ENCODE measurements at regions not wholly inside any gene's neighbourhood (a gene's known extent, or its start where the extent isn't known, plus 50 kb on each side); places are given as distances from the start of the nearest gene placed in this dataset.
"Not testable (repeated sequence)": the region's sequence is repeated elsewhere in the genome, so short reads cannot be mapped to it uniquely, and the experiment has no call there.

DNA sequence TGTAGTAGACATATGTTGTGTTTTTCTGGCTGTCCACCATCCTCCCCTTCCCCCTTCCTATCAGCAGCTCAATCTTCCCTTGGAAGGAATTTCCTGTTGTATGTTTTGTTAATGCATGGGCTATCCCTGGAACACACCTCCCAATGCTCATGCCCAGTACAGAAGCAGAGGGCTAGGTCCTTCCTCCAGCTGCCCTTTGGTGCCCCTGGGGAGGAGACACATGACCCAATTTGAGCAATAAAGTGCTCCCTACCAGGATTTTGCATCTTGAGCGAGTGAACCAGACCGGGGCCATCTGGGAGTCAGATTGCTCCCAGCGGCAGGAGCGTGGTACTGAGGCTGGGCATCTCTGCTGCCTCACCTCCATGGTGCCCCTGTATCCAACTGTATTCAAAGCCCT is 141.5 kb upstream of the MED13 start:
- Histone ChIP-seq H3K9ac (ENCODE audit: low read depth in 1 of 2, low read length in 2 of 2) (no peak overlapping the region), H3K4me3 (ENCODE audit: low read length in 2 of 2) (no peak overlapping the region), H3K27me3 (ENCODE audit: control insufficient read depth in 2 of 2, insufficient read depth in 2 of 2, low read length in 2 of 2) (no peaks in the 10 kb centered on the region), H3K36me3 (ENCODE audit: control insufficient read depth in 2 of 2, insufficient read depth in 2 of 2, low read length in 2 of 2) (no peaks in the 10 kb centered on the region), H3K27ac (ENCODE audit: low read depth in 2 of 2, low read length in 2 of 2) (no peak overlapping the region), H3K4me1 (ENCODE audit: control insufficient read depth in 2 of 2, insufficient read depth in 2 of 2, low read length in 2 of 2) (no peaks in the 10 kb centered on the region), H3K9me3 (ENCODE audit: control insufficient read depth in 2 of 2, low read length in 2 of 2) (no peaks in the 10 kb centered on the region)

DNA sequence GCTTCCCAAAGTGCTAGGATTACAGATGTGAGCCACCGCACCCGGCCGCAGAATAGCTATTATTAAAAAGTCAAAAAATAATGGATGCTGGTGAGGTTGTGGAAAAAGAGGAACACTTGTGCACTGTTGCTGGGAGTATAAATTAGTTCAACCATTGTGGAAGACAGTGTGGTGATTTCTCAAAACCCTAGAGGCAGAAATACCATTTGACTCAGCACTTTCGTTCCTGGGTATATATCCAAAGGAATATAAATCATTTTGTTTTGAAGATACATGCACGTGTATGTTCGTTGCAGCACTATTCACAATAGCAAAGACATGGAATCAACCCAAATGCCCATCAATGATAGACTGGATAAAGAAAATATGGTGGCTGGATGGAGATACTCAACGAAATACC is 132.1 kb upstream of the MED13 start:
- H3K9me3 ChIP-seq (ENCODE audit: control insufficient read depth in 2 of 2, low read length in 2 of 2); H3K4me3 ChIP-seq (ENCODE audit: low read length in 2 of 2); H3K36me3 ChIP-seq (ENCODE audit: control insufficient read depth in 2 of 2, insufficient read depth in 2 of 2, low read length in 2 of 2); H3K9ac ChIP-seq (ENCODE audit: low read depth in 1 of 2, low read length in 2 of 2); H3K4me1 ChIP-seq (ENCODE audit: control insufficient read depth in 2 of 2, insufficient read depth in 2 of 2, low read length in 2 of 2); H3K27me3 ChIP-seq (ENCODE audit: control insufficient read depth in 2 of 2, insufficient read depth in 2 of 2, low read length in 2 of 2); H3K27ac ChIP-seq (ENCODE audit: low read depth in 2 of 2, low read length in 2 of 2): not testable (repeated sequence)

DNA sequence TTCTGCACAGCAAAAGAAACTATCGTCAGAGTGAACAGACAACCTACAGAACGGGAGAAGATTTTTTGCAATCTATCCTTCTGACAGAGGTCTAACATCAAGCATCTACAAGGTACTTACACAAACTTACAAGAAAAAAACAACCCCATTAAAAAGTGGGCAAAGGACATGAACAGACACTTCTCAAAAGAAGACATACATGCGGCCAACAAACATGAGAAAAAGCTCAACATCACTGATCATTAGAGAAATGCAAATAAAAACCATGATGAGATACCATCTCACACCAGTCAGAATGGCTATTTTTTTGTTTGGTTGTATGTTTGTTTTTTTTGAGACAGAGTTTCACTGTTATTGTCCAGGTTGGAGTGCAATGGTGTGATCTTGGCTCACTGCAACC is 131.5 kb upstream of the MED13 start:
- H3K9ac ChIP-seq (ENCODE audit: low read depth in 1 of 2, low read length in 2 of 2); H3K27ac ChIP-seq (ENCODE audit: low read depth in 2 of 2, low read length in 2 of 2); H3K9me3 ChIP-seq (ENCODE audit: control insufficient read depth in 2 of 2, low read length in 2 of 2); H3K4me1 ChIP-seq (ENCODE audit: control insufficient read depth in 2 of 2, insufficient read depth in 2 of 2, low read length in 2 of 2); H3K4me3 ChIP-seq (ENCODE audit: low read length in 2 of 2); H3K36me3 ChIP-seq (ENCODE audit: control insufficient read depth in 2 of 2, insufficient read depth in 2 of 2, low read length in 2 of 2); H3K27me3 ChIP-seq (ENCODE audit: control insufficient read depth in 2 of 2, insufficient read depth in 2 of 2, low read length in 2 of 2): not testable (repeated sequence)

DNA sequence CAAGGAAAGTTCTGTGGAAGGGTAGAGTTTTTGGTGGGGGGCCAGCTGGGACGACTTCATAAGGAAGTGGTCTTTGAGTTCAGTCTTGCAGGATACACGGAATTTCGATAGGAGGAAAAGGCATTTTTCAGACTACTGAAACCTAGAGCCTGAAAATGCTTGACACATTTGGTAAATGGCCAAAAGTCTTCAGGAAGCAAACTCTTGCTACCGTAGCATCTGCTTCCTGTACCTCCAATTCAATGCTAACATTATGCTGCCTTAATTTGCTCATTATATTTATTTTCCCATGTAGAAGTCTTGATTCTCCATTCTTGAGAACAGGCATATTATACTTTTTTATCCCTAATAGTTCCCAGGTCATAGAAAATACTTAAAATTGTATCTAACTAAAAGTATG is 129.3 kb upstream of the MED13 start:
- Histone ChIP-seq H3K4me3 (ENCODE audit: low read length in 2 of 2) (no peak overlapping the region), H3K27me3 (ENCODE audit: control insufficient read depth in 2 of 2, insufficient read depth in 2 of 2, low read length in 2 of 2) (no peaks in the 10 kb centered on the region), H3K9me3 (ENCODE audit: control insufficient read depth in 2 of 2, low read length in 2 of 2) (no peaks in the 10 kb centered on the region), H3K4me1 (ENCODE audit: control insufficient read depth in 2 of 2, insufficient read depth in 2 of 2, low read length in 2 of 2) (peaks cover 0 to under 1% of the 10 kb centered on the region in 2 donors), H3K27ac (ENCODE audit: low read depth in 2 of 2, low read length in 2 of 2) (no peak overlapping the region), H3K9ac (ENCODE audit: low read depth in 1 of 2, low read length in 2 of 2) (no peak overlapping the region), H3K36me3 (ENCODE audit: control insufficient read depth in 2 of 2, insufficient read depth in 2 of 2, low read length in 2 of 2) (no peaks in the 10 kb centered on the region)

- H3K9ac ChIP-seq (ENCODE audit: low read depth in 1 of 2, low read length in 2 of 2): no peak overlapping the region
- H3K4me3 ChIP-seq (ENCODE audit: low read length in 2 of 2): no peak overlapping the region
- no peaks in the 10 kb centered on the region for H3K9me3 ChIP-seq (ENCODE audit: control insufficient read depth in 2 of 2, low read length in 2 of 2)
- no peaks in the 10 kb centered on the region for H3K27me3 ChIP-seq (ENCODE audit: control insufficient read depth in 2 of 2, insufficient read depth in 2 of 2, low read length in 2 of 2)
- H3K27ac ChIP-seq (ENCODE audit: low read depth in 2 of 2, low read length in 2 of 2): no peak overlapping the region
- no peaks in the 10 kb centered on the region for H3K36me3 ChIP-seq (ENCODE audit: control insufficient read depth in 2 of 2, insufficient read depth in 2 of 2, low read length in 2 of 2)
- H3K4me1 ChIP-seq (ENCODE audit: control insufficient read depth in 2 of 2, insufficient read depth in 2 of 2, low read length in 2 of 2): peaks cover 3 to 8% of the 10 kb centered on the region in 2 donors
Observed at GRCh38 chr17:62193249-62193648, 128.2 kb upstream of the MED13 start.

DNA sequence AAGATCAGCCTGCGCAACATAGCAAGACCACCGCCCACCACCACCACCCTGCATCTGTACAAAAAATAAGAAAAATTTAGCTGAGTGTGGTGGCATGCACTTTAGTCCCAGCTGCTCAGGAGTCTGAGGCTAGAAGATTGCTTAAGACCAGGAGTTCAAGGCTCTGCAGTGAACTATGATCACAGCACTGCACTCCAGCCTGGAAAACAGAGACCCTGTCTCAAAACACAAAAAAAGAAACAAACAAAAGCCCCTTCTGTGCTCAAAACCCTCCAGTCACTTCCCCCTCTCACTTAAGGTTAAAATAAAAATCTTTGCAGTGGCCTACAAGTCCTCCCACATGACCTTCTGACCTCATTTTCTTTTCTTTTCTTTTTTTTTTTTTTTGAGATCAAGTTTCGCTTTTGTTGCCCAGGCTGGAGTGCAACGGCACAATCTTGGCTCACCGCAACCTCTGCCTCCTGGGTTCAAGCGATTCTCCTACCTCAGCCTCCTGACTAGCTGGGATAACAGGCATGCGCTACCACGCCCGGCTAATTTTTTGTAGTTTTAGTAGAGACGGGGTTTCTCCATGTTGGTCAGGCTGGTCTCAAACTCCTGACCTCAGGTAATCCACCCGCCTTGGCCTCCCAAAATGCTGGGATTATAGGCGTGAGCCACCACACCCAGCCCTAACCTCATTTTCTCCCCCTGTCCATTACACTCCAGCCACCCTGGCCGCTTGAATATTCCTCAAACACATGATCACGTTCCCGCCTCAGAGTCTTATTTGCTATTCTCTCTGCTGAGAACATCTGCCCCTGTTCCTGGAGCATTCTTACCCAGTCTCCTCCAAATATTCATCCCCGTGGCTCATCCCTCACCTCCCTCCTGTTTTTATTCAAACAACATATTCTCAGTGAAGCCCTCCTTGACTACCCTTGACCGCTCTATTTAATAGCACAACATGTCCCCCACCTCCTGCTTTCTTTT is 126.6 kb upstream of the MED13 start:
- no peaks in the 10 kb centered on the region for H3K9me3 ChIP-seq (ENCODE audit: control insufficient read depth in 2 of 2, low read length in 2 of 2)
- H3K27me3 ChIP-seq (ENCODE audit: control insufficient read depth in 2 of 2, insufficient read depth in 2 of 2, low read length in 2 of 2): no peaks in the 10 kb centered on the region
- H3K36me3 ChIP-seq (ENCODE audit: control insufficient read depth in 2 of 2, insufficient read depth in 2 of 2, low read length in 2 of 2): no peaks in the 10 kb centered on the region
- no peak overlapping the region for H3K9ac ChIP-seq (ENCODE audit: low read depth in 1 of 2, low read length in 2 of 2)
- H3K4me1 ChIP-seq (ENCODE audit: control insufficient read depth in 2 of 2, insufficient read depth in 2 of 2, low read length in 2 of 2): peaks cover 6 to 14% of the 10 kb centered on the region in 2 donors
- H3K4me3 ChIP-seq (ENCODE audit: low read length in 2 of 2): no peak overlapping the region
- H3K27ac ChIP-seq (ENCODE audit: low read depth in 2 of 2, low read length in 2 of 2): no peak overlapping the region

- Histone ChIP-seq H3K9me3 (ENCODE audit: control insufficient read depth in 2 of 2, low read length in 2 of 2) (no peaks in the 10 kb centered on the region), H3K9ac (ENCODE audit: low read depth in 1 of 2, low read length in 2 of 2) (peak overlapping the region in 1 of 2 donors; percentile 12), H3K27me3 (ENCODE audit: control insufficient read depth in 2 of 2, insufficient read depth in 2 of 2, low read length in 2 of 2) (no peaks in the 10 kb centered on the region), H3K4me1 (ENCODE audit: control insufficient read depth in 2 of 2, insufficient read depth in 2 of 2, low read length in 2 of 2) (peaks cover 6 to 14% of the 10 kb centered on the region in 2 donors), H3K27ac (ENCODE audit: low read depth in 2 of 2, low read length in 2 of 2) (no peak overlapping the region), H3K4me3 (ENCODE audit: low read length in 2 of 2) (no peak overlapping the region), H3K36me3 (ENCODE audit: control insufficient read depth in 2 of 2, insufficient read depth in 2 of 2, low read length in 2 of 2) (no peaks in the 10 kb centered on the region)
Observed at GRCh38 chr17:62189377-62189776, 124.3 kb upstream of the MED13 start.

- Histone ChIP-seq H3K4me1 (ENCODE audit: control insufficient read depth in 2 of 2, insufficient read depth in 2 of 2, low read length in 2 of 2) (peaks cover 6 to 14% of the 10 kb centered on the region in 2 donors), H3K4me3 (ENCODE audit: low read length in 2 of 2) (peak overlapping the region; percentile 22 to 41), H3K9ac (ENCODE audit: low read depth in 1 of 2, low read length in 2 of 2) (no peak overlapping the region), H3K27ac (ENCODE audit: low read depth in 2 of 2, low read length in 2 of 2) (peak overlapping the region; percentile 62 to 75), H3K36me3 (ENCODE audit: control insufficient read depth in 2 of 2, insufficient read depth in 2 of 2, low read length in 2 of 2) (no peaks in the 10 kb centered on the region), H3K27me3 (ENCODE audit: control insufficient read depth in 2 of 2, insufficient read depth in 2 of 2, low read length in 2 of 2) (no peaks in the 10 kb centered on the region), H3K9me3 (ENCODE audit: control insufficient read depth in 2 of 2, low read length in 2 of 2) (no peaks in the 10 kb centered on the region)
Observed at GRCh38 chr17:62188713-62189112, 123.6 kb upstream of the MED13 start.

DNA sequence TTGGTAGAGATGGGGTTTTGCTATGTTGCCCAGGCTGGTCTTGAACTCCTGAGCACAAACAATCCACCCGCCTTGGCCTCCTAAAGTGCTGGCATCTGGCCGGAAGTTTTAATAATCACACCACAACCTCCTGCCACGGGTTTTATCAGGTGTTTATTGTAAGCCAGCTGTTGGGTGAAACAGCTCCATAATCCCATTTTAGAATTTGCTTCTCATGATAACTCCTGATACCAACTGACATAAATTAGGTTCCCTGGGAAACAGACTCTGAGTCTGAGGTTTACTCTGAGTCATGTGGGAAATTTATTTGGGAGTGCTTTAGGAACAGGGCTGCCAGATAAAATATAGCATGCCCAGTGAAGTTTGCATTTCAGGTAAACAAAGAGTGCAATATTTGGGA is 122.6 kb upstream of the MED13 start:
- no peaks in the 10 kb centered on the region for H3K9me3 ChIP-seq (ENCODE audit: control insufficient read depth in 2 of 2, low read length in 2 of 2)
- no peaks in the 10 kb centered on the region for H3K27me3 ChIP-seq (ENCODE audit: control insufficient read depth in 2 of 2, insufficient read depth in 2 of 2, low read length in 2 of 2)
- H3K36me3 ChIP-seq (ENCODE audit: control insufficient read depth in 2 of 2, insufficient read depth in 2 of 2, low read length in 2 of 2): no peaks in the 10 kb centered on the region
- H3K27ac ChIP-seq (ENCODE audit: low read depth in 2 of 2, low read length in 2 of 2): peak overlapping the region; percentile 62 to 75
- no peak overlapping the region for H3K4me3 ChIP-seq (ENCODE audit: low read length in 2 of 2)
- peaks cover 6 to 14% of the 10 kb centered on the region in 2 donors for H3K4me1 ChIP-seq (ENCODE audit: control insufficient read depth in 2 of 2, insufficient read depth in 2 of 2, low read length in 2 of 2)
- no peak overlapping the region for H3K9ac ChIP-seq (ENCODE audit: low read depth in 1 of 2, low read length in 2 of 2)

GRCh38 chr17:62186841-62187240 is 121.8 kb upstream of the MED13 start:
- H3K9ac ChIP-seq (ENCODE audit: low read depth in 1 of 2, low read length in 2 of 2): no peak overlapping the region
- H3K4me3 ChIP-seq (ENCODE audit: low read length in 2 of 2): no peak overlapping the region
- peaks cover 6 to 14% of the 10 kb centered on the region in 2 donors for H3K4me1 ChIP-seq (ENCODE audit: control insufficient read depth in 2 of 2, insufficient read depth in 2 of 2, low read length in 2 of 2)
- H3K27ac ChIP-seq (ENCODE audit: low read depth in 2 of 2, low read length in 2 of 2): no peak overlapping the region
- H3K27me3 ChIP-seq (ENCODE audit: control insufficient read depth in 2 of 2, insufficient read depth in 2 of 2, low read length in 2 of 2): no peaks in the 10 kb centered on the region
- no peaks in the 10 kb centered on the region for H3K36me3 ChIP-seq (ENCODE audit: control insufficient read depth in 2 of 2, insufficient read depth in 2 of 2, low read length in 2 of 2)
- H3K9me3 ChIP-seq (ENCODE audit: control insufficient read depth in 2 of 2, low read length in 2 of 2): no peaks in the 10 kb centered on the region

All from mucosa of rectum (tissue), 2 donors.